ENCODE measurements at regions not wholly inside any gene's neighbourhood (a gene's known extent, or its start where the extent isn't known, plus 50 kb on each side); places are given as distances from the start of the nearest gene placed in this dataset.
A peak's percentile ranks its signal among the peaks of the same experiment; 100 is the strongest.
"Not testable (repeated sequence)": the region's sequence is repeated elsewhere in the genome, so short reads cannot be mapped to it uniquely, and the experiment has no call there.

- DNase-seq (ENCODE audit: low read depth): no peak
- Histone ChIP-seq H3K4me1 (ENCODE audit: control insufficient read depth, insufficient read depth, low read length) (peaks cover 37% of the 10 kb centered on the region), H3K36me3 (ENCODE audit: control insufficient read depth, insufficient read depth, low read length, severe bottlenecking) (no peaks in the 10 kb centered on the region), H3K9me3 (ENCODE audit: control insufficient read depth, low read length) (no peaks in the 10 kb centered on the region), H3K27me3 (replicated peaks; ENCODE audit: control insufficient read depth, insufficient read depth, low read length) (no peaks in the 10 kb centered on the region), H3K4me3 (ENCODE audit: low read length) (no peak overlapping the region), H3K9ac (ENCODE audit: low read length) (no peak overlapping the region)
Observed at GRCh38 chr1:168490306-168490705, 53.5 kb downstream of the XCL2 start.

GRCh38 chr1:168488138-168488537 lies 55.7 kb downstream of the XCL2 start:
- Histone ChIP-seq H3K4me3 (ENCODE audit: low read length) (no peak overlapping the region), H3K36me3 (ENCODE audit: control insufficient read depth, insufficient read depth, low read length, severe bottlenecking) (no peaks in the 10 kb centered on the region), H3K4me1 (ENCODE audit: control insufficient read depth, insufficient read depth, low read length) (peaks cover 50% of the 10 kb centered on the region), H3K9me3 (ENCODE audit: control insufficient read depth, low read length) (no peaks in the 10 kb centered on the region), H3K9ac (ENCODE audit: low read length) (peak overlapping the region; percentile 48), H3K27me3 (replicated peaks; ENCODE audit: control insufficient read depth, insufficient read depth, low read length) (no peaks in the 10 kb centered on the region)
- peak; percentile 62 for DNase-seq (ENCODE audit: low read depth)

- not testable (repeated sequence) for DNase-seq (ENCODE audit: low read depth); H3K9me3 ChIP-seq (ENCODE audit: control insufficient read depth, low read length); H3K9ac ChIP-seq (ENCODE audit: low read length); H3K27me3 ChIP-seq (replicated peaks; ENCODE audit: control insufficient read depth, insufficient read depth, low read length); H3K4me3 ChIP-seq (ENCODE audit: low read length); H3K36me3 ChIP-seq (ENCODE audit: control insufficient read depth, insufficient read depth, low read length, severe bottlenecking)
- peaks cover 56% of the 10 kb centered on the region for H3K4me1 ChIP-seq (ENCODE audit: control insufficient read depth, insufficient read depth, low read length)
Observed at GRCh38 chr1:168486820-168487219, 57.0 kb downstream of the XCL2 start.

- Histone ChIP-seq H3K36me3 (ENCODE audit: control insufficient read depth, insufficient read depth, low read length, severe bottlenecking) (no peaks in the 10 kb centered on the region), H3K27me3 (replicated peaks; ENCODE audit: control insufficient read depth, insufficient read depth, low read length) (no peaks in the 10 kb centered on the region)
Observed at GRCh38 chr1:168485048-168485447, 58.7 kb downstream of the XCL2 start.

DNA sequence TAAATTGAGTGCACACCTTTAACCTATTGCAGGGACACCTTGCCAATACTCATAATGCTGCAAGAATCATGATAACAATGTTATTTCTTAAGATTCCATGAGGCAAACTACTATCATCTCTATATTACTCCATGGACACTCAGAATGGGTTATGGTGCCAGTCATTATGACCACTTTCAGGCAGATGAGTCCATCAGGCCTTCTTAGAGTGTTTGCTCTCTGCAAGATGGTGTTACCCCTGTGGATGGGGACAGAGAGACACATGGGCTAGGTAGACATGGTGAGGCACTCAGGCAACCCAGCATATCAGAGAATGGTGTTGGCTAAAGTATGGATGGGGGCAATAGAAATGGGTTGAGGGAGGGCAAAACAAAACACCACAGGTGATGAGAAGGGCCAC lies 59.7 kb downstream of the XCL2 start:
- H3K36me3 ChIP-seq (ENCODE audit: control insufficient read depth, insufficient read depth, low read length, severe bottlenecking): no peaks in the 10 kb centered on the region
- DNase-seq (ENCODE audit: low read depth): no peak
- H3K9ac ChIP-seq (ENCODE audit: low read length): peak overlapping the region; percentile 69
- H3K4me1 ChIP-seq (ENCODE audit: control insufficient read depth, insufficient read depth, low read length): peaks cover 46% of the 10 kb centered on the region
- H3K9me3 ChIP-seq (ENCODE audit: control insufficient read depth, low read length): no peaks in the 10 kb centered on the region
- H3K4me3 ChIP-seq (ENCODE audit: low read length): no peak overlapping the region
- no peaks in the 10 kb centered on the region for H3K27me3 ChIP-seq (replicated peaks; ENCODE audit: control insufficient read depth, insufficient read depth, low read length)

More at GRCh38 chr1:168485048-168485447, 58.7 kb downstream of the XCL2 start:
- Histone ChIP-seq H3K9ac (ENCODE audit: low read length) (peak overlapping the region; percentile 77), H3K4me1 (ENCODE audit: control insufficient read depth, insufficient read depth, low read length) (peaks cover 48% of the 10 kb centered on the region), H3K4me3 (ENCODE audit: low read length) (no peak overlapping the region), H3K9me3 (ENCODE audit: control insufficient read depth, low read length) (no peaks in the 10 kb centered on the region)
- peak; percentile 55 for DNase-seq (ENCODE audit: low read depth)

GRCh38 chr1:168483539-168483938 lies 60.3 kb downstream of the XCL2 start:
- peak; percentile 94 for DNase-seq (ENCODE audit: low read depth)
- peak overlapping the region; percentile 80 for H3K9ac ChIP-seq (ENCODE audit: low read length)
- no peaks in the 10 kb centered on the region for H3K9me3 ChIP-seq (ENCODE audit: control insufficient read depth, low read length)
- H3K4me1 ChIP-seq (ENCODE audit: control insufficient read depth, insufficient read depth, low read length): peaks cover 43% of the 10 kb centered on the region
- H3K36me3 ChIP-seq (ENCODE audit: control insufficient read depth, insufficient read depth, low read length, severe bottlenecking): no peaks in the 10 kb centered on the region
- H3K4me3 ChIP-seq (ENCODE audit: low read length): no peak overlapping the region
- H3K27me3 ChIP-seq (replicated peaks; ENCODE audit: control insufficient read depth, insufficient read depth, low read length): no peaks in the 10 kb centered on the region

DNA sequence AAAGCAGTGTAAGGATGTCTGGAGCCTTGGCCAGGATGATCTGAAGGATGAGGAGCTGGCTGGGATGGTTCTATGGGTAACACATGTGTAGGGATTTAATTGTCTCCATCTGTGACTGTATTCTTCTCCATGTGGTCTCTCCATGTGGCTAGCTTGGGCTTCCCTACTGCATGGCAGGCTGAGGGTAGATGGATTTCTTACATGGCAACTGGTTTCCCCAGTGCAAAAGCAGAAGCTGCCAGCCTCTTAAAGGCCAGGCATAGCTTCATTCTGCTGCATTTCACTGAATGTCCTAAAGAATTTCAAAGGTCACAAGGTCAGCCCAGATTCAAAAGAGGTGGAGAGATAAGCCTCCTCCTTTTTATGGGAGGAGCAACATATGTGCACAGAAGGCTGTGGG lies 61.7 kb downstream of the XCL2 start:
- Histone ChIP-seq H3K4me3 (ENCODE audit: low read length) (peak overlapping the region; percentile 29), H3K4me1 (ENCODE audit: control insufficient read depth, insufficient read depth, low read length) (peaks cover 45% of the 10 kb centered on the region), H3K9ac (ENCODE audit: low read length) (peak overlapping the region; percentile 80), H3K9me3 (ENCODE audit: control insufficient read depth, low read length) (no peaks in the 10 kb centered on the region), H3K27me3 (replicated peaks; ENCODE audit: control insufficient read depth, insufficient read depth, low read length) (no peaks in the 10 kb centered on the region), H3K36me3 (ENCODE audit: control insufficient read depth, insufficient read depth, low read length, severe bottlenecking) (no peaks in the 10 kb centered on the region)
- no peak for DNase-seq (ENCODE audit: low read depth)

DNA sequence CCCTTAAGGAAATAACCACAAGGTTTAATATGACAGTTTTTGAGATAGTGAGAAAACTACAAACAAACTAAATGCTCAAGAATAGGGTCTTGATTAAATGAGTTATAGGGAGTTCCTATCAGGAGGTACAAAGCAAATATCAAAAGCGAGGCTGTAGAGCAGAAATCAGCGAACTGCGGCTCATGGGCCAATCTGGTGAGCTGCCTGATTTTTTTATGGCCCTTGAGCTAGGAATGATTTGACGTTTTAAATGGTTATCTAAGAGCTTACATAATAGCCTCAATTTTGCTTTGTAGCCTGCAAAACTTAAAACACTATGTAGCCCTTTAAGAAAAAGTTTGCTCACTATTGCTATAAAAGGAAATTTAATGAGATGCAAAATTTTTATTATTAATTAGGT lies 62.2 kb downstream of the XCL2 start:
- Histone ChIP-seq H3K4me1 (ENCODE audit: control insufficient read depth, insufficient read depth, low read length) (peaks cover 45% of the 10 kb centered on the region), H3K4me3 (ENCODE audit: low read length) (no peak overlapping the region), H3K36me3 (ENCODE audit: control insufficient read depth, insufficient read depth, low read length, severe bottlenecking) (no peaks in the 10 kb centered on the region), H3K9ac (ENCODE audit: low read length) (no peak overlapping the region), H3K27me3 (replicated peaks; ENCODE audit: control insufficient read depth, insufficient read depth, low read length) (no peaks in the 10 kb centered on the region), H3K9me3 (ENCODE audit: control insufficient read depth, low read length) (no peaks in the 10 kb centered on the region)
- no peak for DNase-seq (ENCODE audit: low read depth)

- Histone ChIP-seq H3K4me1 (ENCODE audit: control insufficient read depth, insufficient read depth, low read length) (peaks cover 45% of the 10 kb centered on the region), H3K9me3 (ENCODE audit: control insufficient read depth, low read length) (no peaks in the 10 kb centered on the region), H3K27me3 (replicated peaks; ENCODE audit: control insufficient read depth, insufficient read depth, low read length) (no peaks in the 10 kb centered on the region), H3K9ac (ENCODE audit: low read length) (no peak overlapping the region), H3K36me3 (ENCODE audit: control insufficient read depth, insufficient read depth, low read length, severe bottlenecking) (no peaks in the 10 kb centered on the region), H3K4me3 (ENCODE audit: low read length) (no peak overlapping the region)
- no peak for DNase-seq (ENCODE audit: low read depth)
Observed at GRCh38 chr1:168480997-168481396, 62.8 kb downstream of the XCL2 start.

- Histone ChIP-seq H3K4me3 (ENCODE audit: low read length) (no peak overlapping the region), H3K27me3 (replicated peaks; ENCODE audit: control insufficient read depth, insufficient read depth, low read length) (no peaks in the 10 kb centered on the region), H3K9me3 (ENCODE audit: control insufficient read depth, low read length) (no peaks in the 10 kb centered on the region), H3K36me3 (ENCODE audit: control insufficient read depth, insufficient read depth, low read length, severe bottlenecking) (no peaks in the 10 kb centered on the region), H3K9ac (ENCODE audit: low read length) (no peak overlapping the region), H3K4me1 (ENCODE audit: control insufficient read depth, insufficient read depth, low read length) (peaks cover 25% of the 10 kb centered on the region)
- DNase-seq (ENCODE audit: low read depth): peak; percentile 54
Observed at GRCh38 chr1:168477792-168478191, 66.0 kb downstream of the XCL2 start.

DNA sequence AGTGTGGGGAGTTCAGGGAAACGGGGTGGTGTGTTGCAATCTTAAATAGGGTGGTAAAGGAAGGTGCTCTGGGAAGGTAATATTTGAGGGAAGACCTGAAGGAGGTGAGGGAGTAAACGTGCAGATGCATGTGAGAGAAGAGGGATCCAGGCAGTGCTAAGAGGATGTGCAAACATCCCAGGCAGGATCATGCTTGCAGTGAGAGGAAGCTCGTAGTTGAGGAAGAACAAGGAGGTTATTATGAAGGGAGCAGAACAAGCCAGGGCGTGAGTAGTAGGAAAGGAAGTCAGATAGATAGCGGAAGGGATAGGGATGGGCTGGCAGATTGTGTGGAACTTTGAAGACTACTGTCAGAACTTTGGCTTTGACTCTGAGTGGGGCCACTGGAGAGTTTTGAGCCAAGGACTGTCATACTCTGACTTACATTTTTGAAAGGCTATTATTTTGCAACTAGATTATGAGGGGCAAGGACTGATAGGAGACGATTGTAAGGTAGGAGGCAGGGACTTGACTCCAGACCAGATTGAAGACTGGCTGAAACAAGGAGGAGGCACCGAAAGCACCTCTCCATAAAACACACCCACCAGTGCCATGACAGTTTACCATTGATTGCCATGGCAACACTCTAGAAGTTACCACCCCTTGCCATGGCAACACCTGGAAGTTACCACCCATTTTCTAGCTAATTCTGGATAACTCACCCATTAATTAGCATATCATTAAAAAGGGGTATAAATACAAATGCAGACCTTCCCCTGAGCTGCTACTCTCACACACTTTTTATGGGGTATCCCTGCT lies 67.0 kb downstream of the XCL2 start:
- Histone ChIP-seq H3K9me3 (ENCODE audit: control insufficient read depth, low read length) (no peaks in the 10 kb centered on the region), H3K27me3 (replicated peaks; ENCODE audit: control insufficient read depth, insufficient read depth, low read length) (no peaks in the 10 kb centered on the region), H3K36me3 (ENCODE audit: control insufficient read depth, insufficient read depth, low read length, severe bottlenecking) (no peaks in the 10 kb centered on the region), H3K4me1 (ENCODE audit: control insufficient read depth, insufficient read depth, low read length) (peaks cover 15% of the 10 kb centered on the region), H3K4me3 (ENCODE audit: low read length) (no peak overlapping the region), H3K9ac (ENCODE audit: low read length) (no peak overlapping the region)
- DNase-seq (ENCODE audit: low read depth): no peak

DNA sequence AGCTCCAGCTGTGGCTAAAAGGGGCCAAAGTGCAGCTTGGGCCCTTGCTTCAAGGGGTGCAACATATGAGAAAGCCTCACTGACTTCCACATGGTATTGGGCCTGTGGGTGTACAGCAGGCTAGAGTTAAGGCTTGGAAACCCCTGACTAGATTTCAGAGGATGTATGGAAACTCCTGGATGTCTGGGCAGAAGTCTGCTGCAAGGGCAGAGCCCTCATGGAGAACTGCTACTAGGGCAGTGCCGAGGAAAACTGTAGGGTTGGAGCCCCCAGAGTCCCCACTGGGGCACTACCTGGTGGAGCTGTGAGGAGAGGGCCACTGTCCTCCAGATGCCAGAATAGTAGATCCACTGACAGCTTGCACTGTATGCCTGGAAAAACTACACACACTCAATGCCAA lies 69.5 kb downstream of the XCL2 start:
- no peaks in the 10 kb centered on the region for H3K27me3 ChIP-seq (replicated peaks; ENCODE audit: control insufficient read depth, insufficient read depth, low read length)
- no peak overlapping the region for H3K4me3 ChIP-seq (ENCODE audit: low read length)
- peaks cover 31% of the 10 kb centered on the region for H3K4me1 ChIP-seq (ENCODE audit: control insufficient read depth, insufficient read depth, low read length)
- no peaks in the 10 kb centered on the region for H3K36me3 ChIP-seq (ENCODE audit: control insufficient read depth, insufficient read depth, low read length, severe bottlenecking)
- H3K9ac ChIP-seq (ENCODE audit: low read length): no peak overlapping the region
- no peaks in the 10 kb centered on the region for H3K9me3 ChIP-seq (ENCODE audit: control insufficient read depth, low read length)
- DNase-seq (ENCODE audit: low read depth): no peak
